Neuron (in vitro differentiated cells): ENCODE measurements at regions not wholly inside any gene's neighbourhood (a gene's known extent, or its start where the extent isn't known, plus 50 kb on each side); places are given as distances from the start of the nearest gene placed in this dataset.

Experiments
- H2AFZ ChIP-seq: one replicate; pipeline ENCODE4 v1.6.1; 2013; ENCODE audit warnings: low read depth, mild to moderate bottlenecking, inconsistent platforms, low read length, moderate library complexity
- H3K27me3 ChIP-seq: one replicate; pipeline ENCODE4 v1.6.1; 2013; ENCODE audit warnings: low read length; ENCODE audit not compliant: insufficient read depth
- H3K36me3 ChIP-seq: one replicate; pipeline ENCODE4 v1.6.1; 2013; ENCODE audit warnings: low read length; ENCODE audit not compliant: insufficient read depth
- H3K4me1 ChIP-seq: one replicate; pipeline ENCODE4 v1.6.1; 2013; ENCODE audit warnings: low read length; ENCODE audit not compliant: insufficient read depth
- H3K4me3 ChIP-seq: 2 replicates; pipeline ENCODE4 v1.5.1; 2013; ENCODE audit warnings: mild to moderate bottlenecking, low read length, moderate library complexity
- H3K9me3 ChIP-seq: one replicate; pipeline ENCODE4 v1.6.1; 2013; ENCODE audit warnings: low read length

DNA sequence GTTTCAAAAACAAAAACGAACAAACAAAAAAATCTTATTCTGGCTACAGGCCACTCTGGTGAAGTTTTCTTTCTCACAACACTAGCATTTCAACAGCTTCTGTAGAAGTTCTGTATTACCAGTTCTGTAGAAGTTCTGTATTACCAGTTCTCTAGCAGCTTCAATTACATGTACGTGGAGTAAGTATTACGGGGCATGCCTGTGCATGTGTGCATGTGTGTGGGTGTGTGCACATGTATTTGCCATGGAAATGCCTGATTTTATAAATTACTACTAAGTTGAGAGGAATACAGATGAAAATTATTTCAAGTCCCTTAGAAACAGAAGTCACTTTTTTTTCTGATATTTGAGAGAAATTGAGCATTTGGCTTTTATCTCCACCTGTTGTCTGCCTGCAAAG lies 414.2 kb downstream of the FOXO1 start:
- Histone ChIP-seq H3K4me1 (no peaks in the 10 kb centered on the region), H2AFZ (no peak overlapping the region), H3K27me3 (no peaks in the 10 kb centered on the region), H3K36me3 (no peaks in the 10 kb centered on the region), H3K9me3 (peaks cover 3% of the 10 kb centered on the region), H3K4me3 (no peak overlapping the region)

DNA sequence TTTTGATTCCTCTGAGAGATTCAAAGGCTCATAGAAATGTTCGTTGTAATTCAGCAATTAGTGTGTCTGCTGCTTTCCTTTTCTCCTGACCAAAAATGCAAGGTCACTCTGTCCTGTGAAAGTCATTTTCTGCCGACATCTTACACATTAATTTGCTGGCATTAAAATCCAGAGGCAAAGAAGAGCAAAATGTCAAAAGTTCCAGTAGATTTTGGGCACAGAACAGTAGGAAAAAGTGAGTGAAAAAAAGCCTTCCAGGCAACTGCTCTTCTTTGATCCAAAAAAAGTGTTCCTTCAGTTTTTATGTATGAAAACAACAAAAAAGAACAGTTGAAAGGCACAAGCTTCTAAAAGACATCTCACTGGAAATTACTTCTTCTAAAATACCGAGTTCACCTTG lies 413.8 kb downstream of the FOXO1 start:
- no peaks in the 10 kb centered on the region for H3K4me1 ChIP-seq
- H3K27me3 ChIP-seq: no peaks in the 10 kb centered on the region
- H3K4me3 ChIP-seq: no peak overlapping the region
- H2AFZ ChIP-seq: no peak overlapping the region
- H3K36me3 ChIP-seq: no peaks in the 10 kb centered on the region
- H3K9me3 ChIP-seq: peaks cover 3% of the 10 kb centered on the region

DNA sequence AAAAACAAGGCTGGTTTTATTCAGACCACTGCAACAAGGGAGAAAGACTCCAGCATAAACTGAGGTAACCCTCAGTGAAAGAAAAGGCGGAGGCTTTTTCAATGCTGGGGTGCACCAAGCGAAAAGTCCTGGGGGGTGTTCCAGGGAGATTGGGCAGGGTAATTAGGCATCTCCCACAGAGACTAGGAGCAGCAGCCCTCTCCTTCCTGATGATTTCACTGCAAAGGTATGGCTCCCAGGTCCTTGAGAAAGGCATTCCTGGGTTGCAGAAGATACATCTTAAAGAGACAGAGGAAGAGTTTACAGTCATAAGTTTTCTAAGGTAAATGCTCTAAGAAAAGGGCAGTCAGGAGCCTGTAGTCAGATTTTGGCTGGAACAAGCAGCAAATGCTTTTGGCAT lies 412.0 kb downstream of the FOXO1 start:
- H3K4me3 ChIP-seq: no peak overlapping the region
- H3K9me3 ChIP-seq: peaks cover 3% of the 10 kb centered on the region
- no peak overlapping the region for H2AFZ ChIP-seq
- H3K27me3 ChIP-seq: no peaks in the 10 kb centered on the region
- H3K36me3 ChIP-seq: no peaks in the 10 kb centered on the region
- H3K4me1 ChIP-seq: no peaks in the 10 kb centered on the region

DNA sequence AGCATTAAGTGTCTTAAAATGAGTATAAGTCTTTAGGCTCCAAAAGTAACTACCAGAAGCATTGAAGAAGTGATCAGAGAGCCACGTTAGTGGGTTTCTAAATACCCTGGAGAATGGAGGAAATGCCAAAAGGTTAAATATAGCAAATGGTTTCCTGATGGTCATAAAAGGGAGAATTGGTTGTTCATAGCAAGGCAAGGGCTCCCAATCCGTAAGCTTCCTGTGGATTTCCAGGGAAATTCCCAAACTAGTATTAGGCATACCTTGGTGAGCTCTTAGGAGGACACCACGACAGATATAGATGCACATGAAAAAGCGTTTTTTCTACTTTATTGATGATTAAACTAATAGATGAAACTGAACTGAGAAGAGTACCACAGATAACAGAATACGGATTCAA lies 410.9 kb downstream of the FOXO1 start:
- Histone ChIP-seq H3K4me1 (no peaks in the 10 kb centered on the region), H3K27me3 (no peaks in the 10 kb centered on the region), H3K36me3 (no peaks in the 10 kb centered on the region), H3K4me3 (no peak overlapping the region), H2AFZ (no peak overlapping the region), H3K9me3 (no peaks in the 10 kb centered on the region)

DNA sequence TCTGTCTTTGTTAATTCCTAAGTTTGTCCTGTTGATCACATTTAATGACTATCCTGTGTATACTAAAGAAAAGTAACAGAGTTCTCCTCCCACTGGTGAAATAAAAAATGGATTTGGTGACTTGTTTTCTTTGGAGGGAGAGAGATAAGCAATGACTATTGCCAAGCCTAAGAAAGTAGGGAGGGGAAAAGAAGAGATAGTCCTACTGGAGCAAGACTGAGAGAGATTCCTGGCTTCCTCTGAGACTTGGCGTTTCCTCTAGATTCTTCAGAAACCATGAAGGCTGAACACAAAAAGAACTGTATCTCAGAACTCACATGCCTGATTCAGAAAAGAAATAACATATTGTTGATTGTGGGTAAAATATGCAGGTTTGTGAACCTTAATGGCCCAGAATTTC lies 406.5 kb downstream of the FOXO1 start:
- no peaks in the 10 kb centered on the region for H3K36me3 ChIP-seq
- no peaks in the 10 kb centered on the region for H3K27me3 ChIP-seq
- H3K9me3 ChIP-seq: peaks cover 1% of the 10 kb centered on the region
- no peak overlapping the region for H3K4me3 ChIP-seq
- H3K4me1 ChIP-seq: no peaks in the 10 kb centered on the region
- no peak overlapping the region for H2AFZ ChIP-seq

DNA sequence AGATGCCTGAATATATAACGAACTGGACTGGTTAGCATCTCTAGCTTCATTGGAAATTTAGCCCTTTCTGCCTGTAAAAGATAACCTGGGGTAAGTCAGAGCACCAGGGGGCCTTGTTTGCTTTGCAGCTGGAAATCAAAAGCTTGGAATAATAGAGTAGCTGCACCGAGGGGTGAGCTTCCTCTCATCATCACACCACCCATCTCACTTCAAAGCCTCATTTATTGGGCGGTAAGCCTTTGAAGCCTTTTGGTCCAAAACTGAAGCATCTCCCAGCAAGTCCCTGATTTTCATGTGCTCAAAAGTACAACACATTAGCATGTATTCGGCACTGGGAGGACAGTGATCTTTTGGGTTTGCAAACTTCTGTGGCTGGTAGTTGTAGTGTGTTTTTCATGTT lies 405.1 kb downstream of the FOXO1 start:
- H3K4me1 ChIP-seq: no peaks in the 10 kb centered on the region
- H3K4me3 ChIP-seq: no peak overlapping the region
- no peaks in the 10 kb centered on the region for H3K36me3 ChIP-seq
- H3K27me3 ChIP-seq: no peaks in the 10 kb centered on the region
- H3K9me3 ChIP-seq: peaks cover 1% of the 10 kb centered on the region
- no peak overlapping the region for H2AFZ ChIP-seq

DNA sequence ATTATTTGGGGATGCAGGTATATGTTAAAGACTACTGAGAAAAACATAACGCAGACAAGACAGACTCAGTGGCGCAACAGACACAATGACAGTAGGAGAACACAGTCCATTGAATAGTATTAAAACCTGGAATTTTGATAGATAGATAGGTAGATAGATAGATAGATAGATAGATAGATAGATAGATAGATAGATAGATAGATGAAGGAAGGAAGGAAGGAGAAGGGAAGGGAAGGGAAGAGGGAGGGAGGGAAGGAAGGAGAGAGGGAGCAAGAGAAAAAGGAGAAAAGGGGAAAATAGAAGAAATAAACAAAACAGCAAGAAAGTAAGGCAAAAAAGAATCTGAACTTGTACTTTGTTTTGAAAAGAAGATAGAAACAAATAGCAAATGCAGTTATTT lies 404.5 kb downstream of the FOXO1 start:
- Histone ChIP-seq H2AFZ (no peak overlapping the region), H3K9me3 (peaks cover 1% of the 10 kb centered on the region)

DNA sequence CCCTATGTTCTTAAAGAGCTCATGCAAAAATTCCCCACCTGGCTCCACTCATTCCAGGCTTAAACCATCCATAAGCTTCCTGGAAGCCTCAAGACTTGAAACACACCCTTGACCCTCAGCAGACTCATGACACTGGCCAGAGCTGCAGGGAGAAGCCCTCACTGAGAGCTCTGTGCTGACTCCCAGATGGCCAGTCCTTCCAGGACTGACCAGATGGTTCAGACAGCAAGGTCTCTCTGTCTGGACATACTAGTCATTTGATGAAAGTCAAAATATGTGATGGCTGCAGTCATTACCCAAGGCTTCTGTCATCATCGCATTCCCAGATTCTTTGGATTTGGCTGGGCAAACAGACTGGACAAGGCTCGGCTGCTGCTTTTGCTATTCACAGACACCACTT lies 397.4 kb downstream of the FOXO1 start:
- no peaks in the 10 kb centered on the region for H3K27me3 ChIP-seq
- H3K4me3 ChIP-seq: no peak overlapping the region
- H3K9me3 ChIP-seq: no peaks in the 10 kb centered on the region
- H2AFZ ChIP-seq: no peak overlapping the region
- no peaks in the 10 kb centered on the region for H3K4me1 ChIP-seq
- H3K36me3 ChIP-seq: no peaks in the 10 kb centered on the region

More for the DNA sequence above, 404.5 kb downstream of the FOXO1 start:
- Histone ChIP-seq H3K36me3 (no peaks in the 10 kb centered on the region), H3K27me3 (no peaks in the 10 kb centered on the region), H3K4me1 (no peaks in the 10 kb centered on the region), H3K4me3 (no peak overlapping the region)

DNA sequence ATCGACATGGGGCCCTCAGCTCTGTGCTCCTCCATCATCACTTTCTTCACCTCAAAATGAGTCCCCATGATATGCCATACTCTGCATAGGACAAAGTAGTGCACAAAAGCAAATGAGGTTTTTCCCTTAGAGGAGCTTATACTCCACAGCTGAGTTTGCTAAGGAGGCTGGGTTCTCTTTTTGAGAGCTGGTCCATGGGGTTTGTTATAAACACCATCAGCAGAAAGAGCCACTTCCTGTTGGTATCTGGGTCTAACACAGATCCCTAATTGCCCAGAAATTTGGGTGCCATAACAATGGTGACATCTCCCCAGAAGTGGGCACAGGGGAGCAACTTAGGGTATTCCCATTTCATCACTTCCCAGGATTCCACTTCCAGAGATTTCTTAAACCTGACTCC lies 395.7 kb downstream of the FOXO1 start:
- no peak overlapping the region for H3K4me3 ChIP-seq
- no peaks in the 10 kb centered on the region for H3K9me3 ChIP-seq

DNA sequence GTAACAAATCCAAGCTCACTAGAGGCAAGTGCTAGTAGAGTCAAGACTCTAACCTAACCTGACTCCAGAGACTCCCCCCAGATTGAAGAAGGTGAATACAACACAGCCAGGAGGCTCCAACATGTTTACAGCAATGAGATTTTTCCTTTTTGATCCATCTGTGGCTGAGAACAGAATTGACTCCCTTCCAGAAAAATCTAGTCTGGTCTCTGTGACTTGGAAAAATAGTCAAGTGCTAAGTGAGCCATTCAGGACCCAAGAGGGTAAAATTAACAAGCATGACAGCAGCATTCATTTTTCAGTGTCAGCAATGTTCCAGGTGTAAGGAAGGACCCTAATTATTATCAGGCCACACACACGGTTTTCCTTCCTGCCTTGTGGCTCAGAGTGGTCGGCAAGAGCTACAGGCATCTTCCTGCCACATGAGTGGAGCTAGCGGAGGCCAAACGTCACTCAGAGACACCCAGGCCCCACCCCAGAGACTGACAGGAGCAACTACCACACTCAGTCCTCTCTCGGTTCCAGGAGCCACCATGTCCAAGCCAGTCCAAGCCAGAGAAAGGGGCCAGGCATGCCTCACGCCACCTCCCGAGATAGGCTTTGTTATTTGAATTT lies 395.1 kb downstream of the FOXO1 start:
- Histone ChIP-seq H3K36me3 (no peaks in the 10 kb centered on the region), H3K9me3 (no peaks in the 10 kb centered on the region), H3K4me1 (peaks cover 4% of the 10 kb centered on the region), H3K4me3 (no peak overlapping the region), H2AFZ (no peak overlapping the region), H3K27me3 (no peaks in the 10 kb centered on the region)

More for the DNA sequence above, 395.7 kb downstream of the FOXO1 start:
- H3K27me3 ChIP-seq: no peaks in the 10 kb centered on the region
- no peaks in the 10 kb centered on the region for H3K36me3 ChIP-seq
- H2AFZ ChIP-seq: no peak overlapping the region
- H3K4me1 ChIP-seq: peaks cover 4% of the 10 kb centered on the region

DNA sequence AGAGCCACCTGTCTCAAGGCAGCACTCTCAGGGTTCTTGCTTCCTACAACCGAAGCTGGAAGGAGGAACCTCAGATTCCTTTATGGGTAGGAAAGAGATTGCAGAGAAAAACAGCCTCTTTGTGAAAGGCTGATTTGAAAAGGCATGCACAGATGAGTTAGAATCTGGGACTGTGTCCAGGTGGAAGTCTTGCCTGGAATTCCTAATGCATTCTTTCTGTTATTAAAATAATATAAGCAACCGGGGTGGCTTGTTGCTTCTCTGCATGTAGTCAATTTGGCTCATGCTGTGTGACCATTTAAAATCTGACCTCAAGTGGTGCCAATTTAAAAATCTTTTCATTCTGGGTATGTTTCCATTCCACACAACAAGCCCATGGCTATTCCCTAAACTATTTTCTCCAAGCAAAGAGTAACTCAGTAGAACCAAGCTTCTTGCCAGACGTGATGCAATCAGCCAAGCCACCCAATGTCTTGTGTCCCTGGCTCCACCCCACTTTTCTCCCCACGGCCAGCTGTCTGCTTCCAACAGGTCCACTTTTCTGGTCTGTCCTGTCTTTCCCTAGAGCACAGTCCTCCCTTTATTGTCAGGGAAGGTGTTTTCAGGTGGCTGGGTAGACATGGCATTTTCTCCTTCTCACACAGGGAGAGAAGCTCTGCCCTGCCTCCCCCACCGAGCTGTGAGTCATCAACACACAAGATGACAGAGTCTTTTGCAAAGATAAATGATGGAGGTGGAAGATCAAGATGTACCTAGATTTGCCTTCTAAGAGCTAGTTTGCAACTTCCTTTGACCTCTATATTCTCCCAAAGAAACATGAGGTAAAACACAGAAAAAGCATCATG lies 394.3 kb downstream of the FOXO1 start:
- H2AFZ ChIP-seq: no peak overlapping the region
- no peak overlapping the region for H3K4me3 ChIP-seq
- no peaks in the 10 kb centered on the region for H3K27me3 ChIP-seq
- no peaks in the 10 kb centered on the region for H3K9me3 ChIP-seq
- H3K36me3 ChIP-seq: no peaks in the 10 kb centered on the region
- peaks cover 4% of the 10 kb centered on the region for H3K4me1 ChIP-seq

DNA sequence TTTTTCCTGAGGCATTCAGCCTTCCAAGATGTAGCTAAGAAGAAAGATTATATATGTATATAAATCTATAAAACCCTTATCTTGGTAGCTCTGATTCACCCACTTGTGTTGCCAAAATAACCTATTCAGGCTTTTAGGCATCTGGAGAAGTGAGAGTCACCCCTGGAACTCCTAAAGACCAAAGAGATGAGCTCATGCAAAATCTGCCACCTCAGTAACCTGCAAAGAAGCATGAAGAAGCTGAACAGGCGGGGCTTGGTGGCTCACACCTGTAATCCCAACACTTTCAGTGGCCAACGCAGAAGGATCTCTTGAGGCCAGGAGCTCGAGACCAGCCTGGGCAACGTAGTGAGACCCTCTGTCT lies 393.7 kb downstream of the FOXO1 start:
- Histone ChIP-seq H3K4me3 (no peak overlapping the region), H3K4me1 (peaks cover 4% of the 10 kb centered on the region), H2AFZ (no peak overlapping the region), H3K9me3 (no peaks in the 10 kb centered on the region), H3K27me3 (no peaks in the 10 kb centered on the region), H3K36me3 (no peaks in the 10 kb centered on the region)

DNA sequence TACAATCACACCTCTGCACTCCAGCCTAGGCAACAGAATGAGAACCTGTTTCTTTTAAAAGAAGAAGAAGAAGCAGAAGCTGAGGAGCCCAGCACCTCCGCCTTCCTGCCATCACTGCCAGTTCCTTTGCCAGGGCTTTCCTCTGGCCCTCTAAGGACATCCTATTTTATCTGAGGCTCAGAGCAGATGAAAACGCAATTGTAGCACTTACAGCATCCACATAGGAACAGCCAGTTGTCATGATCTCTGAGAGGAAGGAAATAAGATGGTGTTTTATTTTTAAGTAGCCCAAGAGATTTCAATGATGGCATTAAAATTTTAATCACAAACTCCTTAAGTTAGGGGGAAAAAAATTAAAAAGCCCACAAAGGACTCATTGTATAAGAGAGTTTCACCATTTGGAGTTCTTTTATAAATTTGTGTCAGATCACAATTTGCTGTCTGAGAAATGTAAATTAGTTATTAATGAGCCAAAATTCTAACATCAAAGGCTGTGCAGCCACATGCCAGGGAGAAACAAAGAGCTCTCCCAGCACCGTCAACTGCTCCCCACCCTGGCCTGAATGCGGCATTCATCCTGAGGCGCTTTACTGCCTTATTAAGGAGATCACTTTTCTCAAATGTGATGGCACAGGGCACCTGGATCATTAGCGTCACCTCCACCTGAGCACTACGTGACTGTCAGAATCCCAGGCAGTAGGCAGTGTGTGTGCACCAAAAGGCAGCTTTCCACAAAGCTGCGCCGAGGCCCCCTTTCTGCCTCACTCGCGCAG lies 393.0 kb downstream of the FOXO1 start:
- Histone ChIP-seq H3K27me3 (no peaks in the 10 kb centered on the region), H2AFZ (no peak overlapping the region), H3K4me1 (peaks cover 4% of the 10 kb centered on the region), H3K36me3 (no peaks in the 10 kb centered on the region), H3K4me3 (no peak overlapping the region), H3K9me3 (no peaks in the 10 kb centered on the region)
